HG03139 (cell line): ENCODE measurements at regions not wholly inside any gene's neighbourhood (a gene's known extent, or its start where the extent isn't known, plus 50 kb on each side); places are given as distances from the start of the nearest gene placed in this dataset.

ENCODE experiments used
- ATAC-seq: cut with Tn5 transposase; IDR thresholded peaks from one replicate; pipeline ENCODE4 v1.9.1; 2021; ENCODE audit not compliant: unreplicated experiment

GRCh38 chr7:32347244-32347828 lies 142.8 kb downstream of the LSM5 start:
- no peak for ATAC-seq

GRCh38 chr7:32346253-32346652 lies 143.9 kb downstream of the LSM5 start:
- ATAC-seq, result no peak

- no peak for ATAC-seq
Observed at GRCh38 chr7:32336726-32337125, 153.5 kb downstream of the LSM5 start.

GRCh38 chr7:32335107-32335506 lies 155.1 kb downstream of the LSM5 start:
- no peak for ATAC-seq

GRCh38 chr7:32330602-32331001 lies 159.6 kb downstream of the LSM5 start:
- ATAC-seq, result no peak

- ATAC-seq, result no peak
Observed at GRCh38 chr7:32326078-32326477, 164.1 kb downstream of the LSM5 start.

GRCh38 chr7:32323712-32324111 lies 166.5 kb downstream of the LSM5 start:
- no peak for ATAC-seq

GRCh38 chr7:32319012-32319382 lies 171.2 kb downstream of the LSM5 start:
- no peak for ATAC-seq

GRCh38 chr7:32318300-32319011 lies 171.7 kb downstream of the LSM5 start:
- no peak for ATAC-seq

GRCh38 chr7:32316839-32317238 lies 173.3 kb downstream of the LSM5 start:
- ATAC-seq, result no peak

- no peak for ATAC-seq
Observed at GRCh38 chr7:32314761-32315160, 175.4 kb downstream of the LSM5 start.

GRCh38 chr7:32301427-32301826 lies 188.8 kb downstream of the LSM5 start:
- ATAC-seq, result no peak

- ATAC-seq, result no peak
Observed at GRCh38 chr7:32299133-32299702, 191.0 kb downstream of the LSM5 start.

GRCh38 chr7:32298408-32299132 lies 191.6 kb downstream of the LSM5 start:
- no peak for ATAC-seq

GRCh38 chr7:32293833-32294232 lies 196.3 kb downstream of the LSM5 start:
- ATAC-seq, result no peak

- no peak for ATAC-seq
Observed at GRCh38 chr7:32289651-32290414, 200.3 kb downstream of the LSM5 start.

GRCh38 chr7:32285698-32286097 lies 204.5 kb downstream of the LSM5 start:
- ATAC-seq, result no peak

GRCh38 chr7:32283546-32283945 lies 206.6 kb downstream of the LSM5 start:
- ATAC-seq, result no peak

- no peak for ATAC-seq
Observed at GRCh38 chr7:32279500-32279899, 209.3 kb upstream of the PDE1C start.

- no peak for ATAC-seq
Observed at GRCh38 chr7:32275216-32276009, 205.2 kb upstream of the PDE1C start.
